Mesendoderm (in vitro differentiated cells): ENCODE measurements at regions not wholly inside any gene's neighbourhood (a gene's known extent, or its start where the extent isn't known, plus 50 kb on each side); places are given as distances from the start of the nearest gene placed in this dataset.
"Not testable (repeated sequence)": the region's sequence is repeated elsewhere in the genome, so short reads cannot be mapped to it uniquely, and the experiment has no call there.

ENCODE experiments used
- DNase-seq: peaks from one replicate; pipeline ENCODE4 v3.0.0; 2013
- H2AK5ac ChIP-seq: 2 replicates; pipeline ENCODE4 v1.6.1; 2013; ENCODE audit warnings: low read length, inconsistent platforms
- H2BK120ac ChIP-seq: 2 replicates; pipeline ENCODE4 v1.6.1; 2013; ENCODE audit warnings: low read depth, mild to moderate bottlenecking, low read length, moderate library complexity, mixed read lengths
- H2BK15ac ChIP-seq: replicated peaks from 2 replicates; pipeline ENCODE4 v1.6.1; 2013; ENCODE audit warnings: low read depth, mild to moderate bottlenecking, moderate library complexity
- H2BK5ac ChIP-seq: 2 replicates; pipeline ENCODE4 v1.6.1; 2013; ENCODE audit warnings: low read length, inconsistent platforms
- H3K18ac ChIP-seq: 2 replicates; pipeline ENCODE4 v1.6.1; 2013; ENCODE audit warnings: mild to moderate bottlenecking, low read length, mixed read lengths
- H3K23ac ChIP-seq: one replicate; pipeline ENCODE4 v1.6.1; 2013; ENCODE audit warnings: low read length
- H3K27ac ChIP-seq: 2 replicates; pipeline ENCODE4 v1.5.1; 2013; ENCODE audit warnings: low read depth, mild to moderate bottlenecking, inconsistent platforms, low read length, moderate library complexity
- H3K27me3 ChIP-seq: 2 replicates; pipeline ENCODE4 v1.6.1; 2013; ENCODE audit warnings: low read length, control low read depth, mild to moderate bottlenecking, inconsistent platforms; ENCODE audit not compliant: insufficient read depth, poor library complexity
- H3K36me3 ChIP-seq: 2 replicates; pipeline ENCODE4 v1.6.1; 2013; ENCODE audit warnings: low read length, inconsistent platforms; ENCODE audit not compliant: control insufficient read depth, insufficient read depth
- H3K4ac ChIP-seq: one replicate; pipeline ENCODE4 v1.6.1; 2013; ENCODE audit warnings: low read depth, mild to moderate bottlenecking, low read length, moderate library complexity
- H3K4me1 ChIP-seq: 2 replicates; pipeline ENCODE4 v1.6.1; 2013; ENCODE audit warnings: low read depth, low read length, inconsistent platforms; ENCODE audit not compliant: control insufficient read depth
- H3K4me2 ChIP-seq: 2 replicates; pipeline ENCODE4 v1.6.1; 2013; ENCODE audit warnings: low read length
- H3K4me3 ChIP-seq: 2 replicates; pipeline ENCODE4 v1.5.1; 2013; ENCODE audit warnings: mild to moderate bottlenecking, low read length
- H3K56ac ChIP-seq: one replicate; pipeline ENCODE4 v1.6.1; 2013; ENCODE audit warnings: low read length
- H3K79me1 ChIP-seq: 2 replicates; pipeline ENCODE4 v1.6.1; 2013; ENCODE audit warnings: low read length, inconsistent platforms
- H3K79me2 ChIP-seq: 2 replicates; pipeline ENCODE4 v1.6.1; 2013; ENCODE audit warnings: mild to moderate bottlenecking, low read length; ENCODE audit not compliant: control insufficient read depth, insufficient read depth
- H3K9ac ChIP-seq: 2 replicates; pipeline ENCODE4 v1.6.1; 2013; ENCODE audit warnings: low read length, inconsistent platforms
- H4K5ac ChIP-seq: one replicate; pipeline ENCODE4 v1.6.1; 2013; ENCODE audit warnings: low read length
- H4K8ac ChIP-seq: one replicate; pipeline ENCODE4 v1.6.1; 2013; ENCODE audit warnings: low read depth, mild to moderate bottlenecking, control low read depth, low read length, moderate library complexity
- WGBS: extraction: QIAGEN DNeasy Blood & Tissue Kit; methylation state at CpG from one replicate; pipeline ENCODE4 v1.1.7; 2013; ENCODE audit warnings: low lambda C conversion rate, missing lambda C conversion rate; ENCODE audit not compliant: insufficient coverage; ENCODE audit errors: extremely low coverage; 5-methylcytosine and 5-hydroxymethylcytosine counted together

- not testable (repeated sequence) for H3K9ac ChIP-seq, H3K4me2 ChIP-seq, H2AK5ac ChIP-seq, H2BK15ac ChIP-seq, H3K79me1 ChIP-seq, H3K18ac ChIP-seq, H2BK120ac ChIP-seq, H3K27me3 ChIP-seq, H2BK5ac ChIP-seq, H3K79me2 ChIP-seq, H3K27ac ChIP-seq, H3K4ac ChIP-seq, H3K36me3 ChIP-seq, H4K8ac ChIP-seq, H3K4me3 ChIP-seq, H3K23ac ChIP-seq, DNase-seq, H3K4me1 ChIP-seq, H3K56ac ChIP-seq, H4K5ac ChIP-seq
These were observed 147.6 kb upstream of the FERMT1 start for GRCh38 chr20:6270404-6270803.

GRCh38 chr20:6269168-6269873, 146.5 kb upstream of the FERMT1 start:
- Histone ChIP-seq H3K56ac (no peak overlapping the region), H2BK5ac (no peak overlapping the region), H4K5ac (no peak overlapping the region), H3K79me2 (no peaks in the 10 kb centered on the region), H3K18ac (no peak overlapping the region), H3K23ac (no peak overlapping the region), H3K4me3 (no peak overlapping the region), H3K4me2 (no peak overlapping the region), H2BK120ac (no peak overlapping the region), H2BK15ac (no peak overlapping the region), H2AK5ac (no peak overlapping the region), H4K8ac (no peak overlapping the region), H3K9ac (no peak overlapping the region), H3K27ac (no peak overlapping the region), H3K79me1 (no peaks in the 10 kb centered on the region), H3K27me3 (no peaks in the 10 kb centered on the region), H3K36me3 (no peaks in the 10 kb centered on the region), H3K4ac (no peak overlapping the region), H3K4me1 (no peaks in the 10 kb centered on the region)
- DNase-seq: peak; percentile 64
- no CpG with 5 or more reads among the region's 8 CpGs for WGBS

GRCh38 chr20:6265204-6265904, 142.5 kb upstream of the FERMT1 start:
- H3K23ac ChIP-seq: no peak overlapping the region
- DNase-seq: peak; percentile 49

GRCh38 chr20:6253396-6253795, 130.6 kb upstream of the FERMT1 start:
- H3K79me1 ChIP-seq: no peaks in the 10 kb centered on the region
- no peak overlapping the region for H2BK5ac ChIP-seq
- H3K4me3 ChIP-seq: no peak overlapping the region
- no peak overlapping the region for H3K56ac ChIP-seq
- no peak overlapping the region for H2BK120ac ChIP-seq
- no CpG with 5 or more reads among the region's 2 CpGs for WGBS
- H2BK15ac ChIP-seq: no peak overlapping the region
- no peak overlapping the region for H4K5ac ChIP-seq
- H3K9ac ChIP-seq: no peak overlapping the region
- H3K4me2 ChIP-seq: no peak overlapping the region
- no peak overlapping the region for H2AK5ac ChIP-seq
- H3K27ac ChIP-seq: no peak overlapping the region
- no peaks in the 10 kb centered on the region for H3K36me3 ChIP-seq
- no peak overlapping the region for H3K4ac ChIP-seq
- H3K27me3 ChIP-seq: no peaks in the 10 kb centered on the region
- no peak overlapping the region for H3K23ac ChIP-seq
- H3K79me2 ChIP-seq: no peaks in the 10 kb centered on the region
- DNase-seq: no peak
- no peaks in the 10 kb centered on the region for H3K4me1 ChIP-seq
- no peak overlapping the region for H4K8ac ChIP-seq
- H3K18ac ChIP-seq: no peak overlapping the region

More at GRCh38 chr20:6265204-6265904, 142.5 kb upstream of the FERMT1 start:
- peak overlapping the region; percentile 84 for H3K18ac ChIP-seq
- H2AK5ac ChIP-seq: no peak overlapping the region
- H3K79me1 ChIP-seq: no peaks in the 10 kb centered on the region
- no peak overlapping the region for H2BK5ac ChIP-seq
- H3K27me3 ChIP-seq: no peaks in the 10 kb centered on the region
- H3K79me2 ChIP-seq: no peaks in the 10 kb centered on the region
- H3K36me3 ChIP-seq: no peaks in the 10 kb centered on the region
- no CpG with 5 or more reads among the region's 10 CpGs for WGBS
- no peak overlapping the region for H4K8ac ChIP-seq
- no peak overlapping the region for H4K5ac ChIP-seq
- H3K4me2 ChIP-seq: no peak overlapping the region
- H3K4ac ChIP-seq: peak overlapping the region; percentile 16
- H3K56ac ChIP-seq: no peak overlapping the region
- H2BK15ac ChIP-seq: no peak overlapping the region
- peak overlapping the region; percentile 73 for H2BK120ac ChIP-seq
- no peaks in the 10 kb centered on the region for H3K4me1 ChIP-seq
- no peak overlapping the region for H3K9ac ChIP-seq
- H3K4me3 ChIP-seq: no peak overlapping the region
- no peak overlapping the region for H3K27ac ChIP-seq

GRCh38 chr20:6245436-6245835, 122.6 kb upstream of the FERMT1 start:
- no peak overlapping the region for H2AK5ac ChIP-seq
- no peaks in the 10 kb centered on the region for H3K79me2 ChIP-seq
- DNase-seq: no peak
- H3K79me1 ChIP-seq: no peaks in the 10 kb centered on the region
- H3K36me3 ChIP-seq: no peaks in the 10 kb centered on the region
- no peak overlapping the region for H3K4me2 ChIP-seq
- no peak overlapping the region for H3K9ac ChIP-seq
- no peak overlapping the region for H2BK120ac ChIP-seq
- WGBS: no CpG with 5 or more reads among the region's 4 CpGs
- no peak overlapping the region for H3K18ac ChIP-seq
- H2BK15ac ChIP-seq: no peak overlapping the region
- H3K27ac ChIP-seq: no peak overlapping the region
- H2BK5ac ChIP-seq: no peak overlapping the region
- H3K27me3 ChIP-seq: no peaks in the 10 kb centered on the region
- no peak overlapping the region for H3K23ac ChIP-seq
- H4K5ac ChIP-seq: no peak overlapping the region
- no peak overlapping the region for H4K8ac ChIP-seq
- no peaks in the 10 kb centered on the region for H3K4me1 ChIP-seq
- no peak overlapping the region for H3K56ac ChIP-seq
- no peak overlapping the region for H3K4ac ChIP-seq
- no peak overlapping the region for H3K4me3 ChIP-seq
